Heart left ventricle (tissue), 16 donors: ENCODE measurements at regions not wholly inside any gene's neighbourhood (a gene's known extent, or its start where the extent isn't known, plus 50 kb on each side); places are given as distances from the start of the nearest gene placed in this dataset.

ENCODE experiments used
- ATAC-seq, 4 donors: fragments of 200-7000 bp; cut with Tn5 transposase; one replicate each; pipeline ENCODE4 v1.9.1; 2020 to 2022; ENCODE audit warnings: moderate library complexity in 4 of 4, mild to moderate bottlenecking in 3 of 4, moderate number of reproducible peaks in 1 of 4
- DNase-seq, 5 donors: peaks; one replicate each; pipeline ENCODE4 v3.0.0-alpha.2; 2020
- H3K27ac ChIP-seq, 12 donors: fragments of 200-600 bp; sonication (generic) in 4 of 12; one replicate each; pipeline versions ENCODE4 v1.5.0 to v1.8.0; 2016 to 2022; ENCODE audit warnings: mild to moderate bottlenecking in 2 of 12
- H3K27me3 ChIP-seq, 9 donors: fragments of 200-600 bp; sonication (generic) in 2 of 9; one replicate each; pipeline versions ENCODE4 v1.5.1 to v1.8.0; 2016 to 2022; ENCODE audit warnings: mild to moderate bottlenecking in 3 of 9
- H3K36me3 ChIP-seq, 9 donors: fragments of 200-600 bp; sonication (generic) in 2 of 9; one replicate each; pipeline versions ENCODE4 v1.5.0 to v1.8.0; 2018 to 2022; ENCODE audit warnings: mild to moderate bottlenecking in 2 of 9
- H3K4me1 ChIP-seq, 12 donors: fragments of 200-600 bp; sonication (generic) in 4 of 12; one replicate each; pipeline versions ENCODE4 v1.5.0 to v1.8.0; 2016 to 2022; ENCODE audit warnings: mild to moderate bottlenecking in 3 of 12
- H3K4me3 ChIP-seq, 12 donors: fragments of 200-600 bp; sonication (generic) in 4 of 12; one replicate each; pipeline versions ENCODE4 v1.5.0 to v1.8.0; 2017 to 2022; ENCODE audit warnings: mild to moderate bottlenecking in 9 of 12, moderate library complexity in 4 of 12
- H3K9me3 ChIP-seq, 12 donors: fragments of 200-600 bp; sonication (generic) in 4 of 12; one replicate each; pipeline versions ENCODE4 v1.5.0 to v1.8.0; 2016 to 2022; ENCODE audit warnings: mild to moderate bottlenecking in 1 of 12
- CTCF ChIP-seq, 12 donors: fragments of 200-600 bp; sonication (generic) in 4 of 12; IDR thresholded peaks; one replicate each; pipeline versions ENCODE4 v1.5.0 to v1.8.0; 2018 to 2022; ENCODE audit warnings: antibody characterized with exemption in 12 of 12, mild to moderate bottlenecking in 5 of 12
- POLR2A ChIP-seq, 2 donors: fragments of 450-650 bp; IDR thresholded peaks; one replicate each; pipeline ENCODE4 v1.6.1; 2017; ENCODE audit warnings: antibody characterized with exemption in 2 of 2, mild to moderate bottlenecking in 2 of 2, moderate library complexity in 2 of 2
- WGBS, 4 donors: extraction: QIAGEN DNeasy Blood & Tissue Kit in 2 of 4; methylation state at CpG; one replicate each; pipeline versions ENCODE4 v1.1.5 to v1.1.7; 2013 to 2018; 5-methylcytosine and 5-hydroxymethylcytosine counted together
- intact Hi-C, 10 donors: fragments of 100-400 bp; cut with DNase I; formaldehyde crosslinking; loops; one replicate each; pipeline versions ENCODE4 v1.11.1 to v1.14.2; 2022
- donor health status: ischemic (EF 13 %, LVEDD 7.1; RV severe dilation, severe dysfunction).
- donor health status: healthy with polysubstance abuse.
- donor health status: DM: no; HTN: yes; CAD: no.
- donor health status: DM: no; HTN: no; CAD: no.
- donor health status: ischemic (EF 25% LVEDD 6.9; RV normal size, moderate dysfunction).
- donor health status: ischemic (EF 25% LVEDD 5.7; RV mildly dilated, moderate dysfunction).
- donor health status: healthy.
- donor health status: DM: yes; HTN: yes; CAD: no.
- donor health status: ischemic (EF 35%, LVEDD 5.7; RV mildly dilated, moderate dysfunction).
- donor health status: nonischemic (EF 11% LVEDD 7.7; RV severe dilation, severe dysfunction).
- donor health status: DM: yes; HTN: yes; CAD: no.
- donor health status: PGD.
- donor health status: ischemic (EF 29% LVEDD 5.4; RV normal size, mild dysfunction).
- donor health status: nonischemic (EF 23%, LVEDD 6.1; RV moderate dilation, normal function).

DNA sequence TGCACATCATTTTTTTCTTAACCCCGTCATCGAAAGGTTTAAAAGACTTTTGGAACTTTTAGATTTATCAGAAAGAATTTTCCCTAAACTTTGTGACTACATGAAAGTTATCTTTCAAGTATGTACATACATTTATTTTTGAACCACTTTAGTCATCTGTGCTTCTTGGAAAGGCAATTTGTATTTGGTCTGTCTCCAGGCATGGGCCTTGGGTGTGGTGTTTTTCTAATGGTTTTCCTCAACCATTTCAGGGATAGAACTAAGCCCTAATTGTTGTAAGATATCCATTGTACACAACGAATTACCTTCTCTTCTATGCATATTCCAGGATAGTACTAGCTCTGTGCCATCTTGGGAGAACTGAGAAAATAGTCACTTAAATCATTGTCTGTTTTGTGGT is 191.5 kb upstream of the RPL34 start:
- Histone ChIP-seq H3K36me3 (no peaks in the 10 kb centered on the region), H3K9me3 (no peaks in the 10 kb centered on the region), H3K4me1 (peaks cover 0 to under 1% (median 0%) of the 10 kb centered on the region in 12 donors), H3K27me3 (no peaks in the 10 kb centered on the region), H3K27ac (no peak overlapping the region), H3K4me3 (no peak overlapping the region)
- intact Hi-C loops, result no loop called here
- WGBS, 4 donors, result 83 to 85% (median 84%) methylated on average over 3 of the region's 3 CpGs
- no peak for ATAC-seq
- DNase-seq, result no peak
- no peak for TF ChIP-seq POLR2A (IDR thresholded peaks at IDR 0.05)
- TF ChIP-seq CTCF (IDR thresholded peaks at IDR 0.05), result no peak

- no peaks in the 10 kb centered on the region for H3K36me3 ChIP-seq
- no peak overlapping the region for H3K4me3 ChIP-seq
- no peak overlapping the region for H3K27ac ChIP-seq
- ATAC-seq (no peak), DNase-seq (no peak)
- H3K27me3 ChIP-seq, result no peaks in the 10 kb centered on the region
- no peaks in the 10 kb centered on the region for H3K4me1 ChIP-seq
- TF ChIP-seq POLR2A (IDR thresholded peaks at IDR 0.05) (no peak), CTCF (IDR thresholded peaks at IDR 0.05) (no peak)
- H3K9me3 ChIP-seq, result no peaks in the 10 kb centered on the region
- intact Hi-C loops, result no loop called here
- 84 to 94% (median 90%) methylated on average over 2 of the region's 2 CpGs for WGBS, 4 donors
Observed at GRCh38 chr4:108427946-108428485, 192.4 kb upstream of the RPL34 start.

DNA sequence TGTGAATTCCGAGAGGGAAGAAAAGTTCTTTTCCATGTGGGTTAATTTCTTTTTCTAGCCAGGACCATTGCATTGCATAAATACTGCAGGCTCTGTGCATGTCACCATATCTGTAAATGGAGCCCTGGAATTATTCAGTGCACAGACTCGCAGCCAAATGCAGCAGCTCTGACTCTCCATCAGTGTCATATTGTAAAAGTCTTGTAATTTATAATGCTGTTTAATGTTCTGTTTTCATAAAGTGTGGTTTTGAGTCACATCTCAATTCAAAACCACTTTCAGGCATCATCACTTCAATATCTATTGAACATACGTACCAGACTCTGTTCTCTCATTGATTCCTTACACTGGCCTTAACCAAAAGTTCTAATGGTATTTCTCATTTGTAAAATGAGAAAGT is 193.9 kb upstream of the RPL34 start:
- Histone ChIP-seq H3K4me1 (no peaks in the 10 kb centered on the region), H3K27ac (no peak overlapping the region), H3K9me3 (peaks cover 0 to 8% (median 0%) of the 10 kb centered on the region in 12 donors), H3K4me3 (no peak overlapping the region), H3K27me3 (no peaks in the 10 kb centered on the region), H3K36me3 (no peaks in the 10 kb centered on the region)
- 82 to 90% (median 87%) methylated on average over 3 of the region's 3 CpGs for WGBS, 4 donors
- TF ChIP-seq POLR2A (IDR thresholded peaks at IDR 0.05) (no peak), CTCF (IDR thresholded peaks at IDR 0.05) (no peak)
- DNase-seq (no peak), ATAC-seq (no peak)
- intact Hi-C loops, result no loop called here

GRCh38 chr4:108425988-108426387 is 194.4 kb upstream of the RPL34 start:
- Histone ChIP-seq H3K36me3 (no peaks in the 10 kb centered on the region), H3K9me3 (peaks cover 0 to 8% (median 0%) of the 10 kb centered on the region in 12 donors), H3K4me1 (no peaks in the 10 kb centered on the region), H3K27me3 (no peaks in the 10 kb centered on the region), H3K4me3 (no peak overlapping the region), H3K27ac (no peak overlapping the region)
- ATAC-seq, result no peak
- 85 to 93% (median 89%) methylated on average over 3 of the region's 3 CpGs for WGBS, 4 donors
- no peak for DNase-seq
- intact Hi-C loops, result no loop called here
- TF ChIP-seq CTCF (IDR thresholded peaks at IDR 0.05), result no peak
- no peak for TF ChIP-seq POLR2A (IDR thresholded peaks at IDR 0.05)
